ENCODE measurements at regions not wholly inside any gene's neighbourhood (a gene's known extent, or its start where the extent isn't known, plus 50 kb on each side); places are given as distances from the start of the nearest gene placed in this dataset.

DNA sequence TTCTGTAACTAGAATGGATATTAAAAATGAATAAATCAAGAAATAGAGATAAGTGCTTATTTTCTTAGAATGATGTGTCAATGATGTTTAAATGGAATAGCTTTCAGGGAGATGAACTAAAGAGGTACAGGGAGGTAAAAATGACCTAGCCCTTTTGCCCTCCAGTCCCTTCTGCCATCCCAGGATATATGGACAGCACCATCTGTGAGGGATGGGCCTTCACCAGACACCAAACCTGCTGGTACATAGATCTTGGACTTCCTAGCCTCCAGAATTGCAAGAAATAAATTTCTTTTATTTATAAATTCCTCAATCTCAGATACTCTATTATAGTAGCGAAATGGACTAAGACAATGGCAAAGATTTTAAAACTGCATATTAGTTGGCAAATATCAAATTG is 352.0 kb upstream of the THBS1 start:
- H3K27me3 ChIP-seq: no peaks in the 10 kb centered on the region
- H3K4me1 ChIP-seq: peaks cover 5 to 7% (median 6%) of the 10 kb centered on the region in 4 donors
- no peak for ATAC-seq (ENCODE audit: low FRiP score in 2 of 2)
- TF ChIP-seq EP300 (IDR thresholded peaks at IDR 0.05) (no peak), POLR2A (IDR thresholded peaks at IDR 0.05) (no peak), POLR2AphosphoS5 (IDR thresholded peaks at IDR 0.05) (no peak)
- TF ChIP-seq, protein P1, sequence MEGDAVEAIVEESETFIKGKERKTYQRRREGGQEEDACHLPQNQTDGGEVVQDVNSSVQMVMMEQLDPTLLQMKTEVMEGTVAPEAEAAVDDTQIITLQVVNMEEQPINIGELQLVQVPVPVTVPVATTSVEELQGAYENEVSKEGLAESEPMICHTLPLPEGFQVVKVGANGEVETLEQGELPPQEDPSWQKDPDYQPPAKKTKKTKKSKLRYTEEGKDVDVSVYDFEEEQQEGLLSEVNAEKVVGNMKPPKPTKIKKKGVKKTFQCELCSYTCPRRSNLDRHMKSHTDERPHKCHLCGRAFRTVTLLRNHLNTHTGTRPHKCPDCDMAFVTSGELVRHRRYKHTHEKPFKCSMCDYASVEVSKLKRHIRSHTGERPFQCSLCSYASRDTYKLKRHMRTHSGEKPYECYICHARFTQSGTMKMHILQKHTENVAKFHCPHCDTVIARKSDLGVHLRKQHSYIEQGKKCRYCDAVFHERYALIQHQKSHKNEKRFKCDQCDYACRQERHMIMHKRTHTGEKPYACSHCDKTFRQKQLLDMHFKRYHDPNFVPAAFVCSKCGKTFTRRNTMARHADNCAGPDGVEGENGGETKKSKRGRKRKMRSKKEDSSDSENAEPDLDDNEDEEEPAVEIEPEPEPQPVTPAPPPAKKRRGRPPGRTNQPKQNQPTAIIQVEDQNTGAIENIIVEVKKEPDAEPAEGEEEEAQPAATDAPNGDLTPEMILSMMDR (IDR thresholded peaks at IDR 0.05): no peak
- H3K27ac ChIP-seq: no peak overlapping the region
- 97 to 100% methylated on average over 1 of the region's 1 CpG for WGBS, 2 donors
- H3K36me3 ChIP-seq: no peaks in the 10 kb centered on the region
- no peak overlapping the region for H3K4me3 ChIP-seq
- no peaks in the 10 kb centered on the region for H3K9me3 ChIP-seq
- no peak for DNase-seq

DNA sequence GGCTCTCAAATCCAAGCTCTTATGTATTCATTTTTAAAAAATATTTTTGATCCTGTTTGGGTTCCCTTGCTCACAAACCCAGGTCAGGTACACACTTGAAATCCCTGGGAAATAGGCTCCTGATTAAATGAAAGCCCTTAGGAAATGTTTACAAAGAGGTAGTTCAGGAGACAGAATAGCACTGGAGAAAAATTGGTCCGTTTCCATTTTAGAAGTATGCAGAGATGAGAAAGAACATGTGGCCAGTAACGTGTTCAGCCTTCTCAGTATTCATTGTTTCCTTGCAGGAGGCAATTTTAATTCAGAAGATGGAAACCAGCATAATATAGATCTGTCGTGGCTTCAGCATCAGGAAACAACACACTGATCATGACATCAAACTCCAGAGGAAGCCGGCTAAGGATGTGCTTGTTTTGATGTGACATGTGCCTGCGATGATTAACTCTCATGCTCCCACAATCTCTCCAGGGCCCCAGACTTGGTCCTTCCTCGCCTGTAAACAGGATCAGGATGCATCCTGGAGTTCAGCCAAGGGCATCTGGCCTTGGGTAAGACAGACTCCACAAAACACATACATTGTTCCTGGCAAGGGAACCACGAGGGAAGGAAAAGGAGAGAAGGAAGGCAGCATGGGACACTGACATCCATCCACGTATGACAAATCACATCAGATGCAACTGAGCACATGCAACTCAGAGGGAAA is 350.5 kb upstream of the THBS1 start:
- Histone ChIP-seq H3K4me3 (no peak overlapping the region), H3K36me3 (no peaks in the 10 kb centered on the region), H3K27ac (no peak overlapping the region), H3K4me1 (peaks cover 5 to 7% (median 6%) of the 10 kb centered on the region in 4 donors), H3K27me3 (no peaks in the 10 kb centered on the region), H3K9me3 (no peaks in the 10 kb centered on the region)
- ATAC-seq (ENCODE audit: low FRiP score in 2 of 2) (no peak), DNase-seq (no peak)
- 43 to 51% methylated on average over 8 of the region's 8 CpGs for WGBS, 2 donors
- TF ChIP-seq EP300 (IDR thresholded peaks at IDR 0.05) (no peak), POLR2A (IDR thresholded peaks at IDR 0.05) (no peak)
- TF ChIP-seq, protein P1 (IDR thresholded peaks at IDR 0.05): no peak

DNA sequence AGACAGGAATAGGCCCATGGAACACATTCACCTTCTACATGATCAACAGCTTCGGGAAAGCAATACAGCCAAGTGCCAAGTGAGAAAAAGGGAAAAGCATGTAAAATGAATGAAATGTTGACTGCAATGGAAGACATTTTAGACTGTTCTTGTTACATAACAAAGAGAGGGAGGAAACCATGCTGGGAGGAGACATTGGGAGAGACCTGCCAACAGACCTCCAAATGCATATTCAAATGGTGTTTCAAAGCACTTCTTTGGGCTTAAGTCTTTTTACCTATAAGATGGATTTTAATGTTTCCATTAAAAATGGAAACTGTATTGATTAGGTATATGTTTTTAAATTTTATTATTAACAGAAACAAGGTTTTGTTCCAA is 350.0 kb upstream of the THBS1 start:
- H3K36me3 ChIP-seq: no peaks in the 10 kb centered on the region
- no peak for ATAC-seq (ENCODE audit: low FRiP score in 2 of 2)
- H3K27me3 ChIP-seq: no peaks in the 10 kb centered on the region
- no peak for DNase-seq
- H3K4me3 ChIP-seq: no peak overlapping the region
- TF ChIP-seq POLR2A (IDR thresholded peaks at IDR 0.05) (no peak), POLR2AphosphoS5 (IDR thresholded peaks at IDR 0.05) (no peak), EP300 (IDR thresholded peaks at IDR 0.05) (no peak)
- TF ChIP-seq, protein P1 (IDR thresholded peaks at IDR 0.05): no peak
- H3K27ac ChIP-seq: no peak overlapping the region
- no peaks in the 10 kb centered on the region for H3K9me3 ChIP-seq
- WGBS, 2 donors: 59 to 65% methylated on average over 1 of the region's 1 CpG
- peaks cover 5 to 7% (median 6%) of the 10 kb centered on the region in 4 donors for H3K4me1 ChIP-seq

DNA sequence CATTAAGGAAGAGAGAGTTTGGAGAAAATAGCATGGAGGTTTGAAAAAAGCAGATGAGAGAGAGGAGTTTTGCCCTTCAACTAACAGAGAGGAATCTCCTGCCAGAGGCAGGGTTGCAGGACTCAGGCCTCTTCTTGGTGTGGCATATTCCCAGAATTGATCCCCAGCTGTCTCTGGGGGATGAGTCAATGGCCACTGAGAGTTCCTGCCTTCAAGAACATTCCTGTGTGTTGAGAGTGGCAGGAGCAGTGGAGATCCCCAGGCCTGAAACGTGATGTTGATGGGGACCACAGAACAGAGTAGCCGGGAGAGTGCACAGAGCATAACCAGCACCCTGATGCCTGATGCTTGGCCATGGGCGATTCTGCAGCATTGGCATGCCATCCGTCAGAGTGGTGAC is 348.4 kb upstream of the THBS1 start:
- ATAC-seq (ENCODE audit: low FRiP score in 2 of 2): no peak
- peaks cover 5 to 7% (median 6%) of the 10 kb centered on the region in 4 donors for H3K4me1 ChIP-seq

DNA sequence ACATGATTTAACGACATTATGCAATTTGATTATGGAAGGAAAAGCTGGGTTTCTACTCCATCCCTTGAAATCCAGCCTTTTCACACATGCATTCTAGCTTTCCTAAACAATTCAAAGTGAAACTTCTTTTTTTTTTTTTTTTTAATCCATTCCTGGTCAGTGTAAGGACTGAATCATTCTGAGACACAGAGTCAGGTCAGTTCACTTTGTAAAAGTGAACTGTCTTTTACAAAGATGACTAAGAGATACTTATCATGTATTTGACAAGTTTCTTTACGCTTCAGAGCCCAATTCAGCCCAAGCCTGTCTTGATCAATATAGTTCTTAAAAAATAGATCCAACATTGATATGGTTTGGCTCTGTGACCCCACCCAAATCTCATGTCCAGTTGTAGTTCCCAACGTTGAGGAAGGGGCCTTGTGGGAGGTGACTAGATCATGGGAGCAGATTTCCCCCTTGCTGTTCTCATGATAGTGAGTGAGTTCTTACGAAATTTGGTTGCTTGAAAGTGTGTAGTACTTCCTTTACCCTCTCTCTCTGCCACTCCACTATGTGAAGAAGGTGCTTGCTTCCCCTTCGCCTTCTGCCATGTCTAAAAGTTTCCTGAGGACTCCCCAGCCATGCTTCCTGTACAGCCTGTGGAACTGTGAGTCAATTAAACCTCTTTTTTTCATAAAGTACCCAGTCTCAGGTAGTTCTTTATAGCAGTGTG is 345.6 kb upstream of the THBS1 start:
- no peaks in the 10 kb centered on the region for H3K27me3 ChIP-seq
- H3K4me1 ChIP-seq: peaks cover under 1 to 1% (median under 1%) of the 10 kb centered on the region in 4 donors
- H3K36me3 ChIP-seq: no peaks in the 10 kb centered on the region
- 71 to 76% methylated on average over 5 of the region's 5 CpGs for WGBS, 2 donors
- H3K4me3 ChIP-seq: no peak overlapping the region
- DNase-seq (no peak), ATAC-seq (ENCODE audit: low FRiP score in 2 of 2) (no peak)
- no peaks in the 10 kb centered on the region for H3K9me3 ChIP-seq
- no peak for TF ChIP-seq EP300 (IDR thresholded peaks at IDR 0.05)
- TF ChIP-seq, protein P1 (IDR thresholded peaks at IDR 0.05): no peak
- TF ChIP-seq POLR2A (IDR thresholded peaks at IDR 0.05): no peak
- H3K27ac ChIP-seq: no peak overlapping the region

More for the DNA sequence above, 348.4 kb upstream of the THBS1 start:
- Histone ChIP-seq H3K36me3 (no peaks in the 10 kb centered on the region), H3K4me3 (no peak overlapping the region), H3K27ac (no peak overlapping the region), H3K9me3 (no peaks in the 10 kb centered on the region), H3K27me3 (no peaks in the 10 kb centered on the region)
- DNase-seq: no peak
- no peak for TF ChIP-seq POLR2A (IDR thresholded peaks at IDR 0.05)
- 88 to 92% methylated on average over 4 of the region's 4 CpGs for WGBS, 2 donors
